Suprapubic skin (tissue), 4 donors: ENCODE measurements at regions not wholly inside any gene's neighbourhood (a gene's known extent, or its start where the extent isn't known, plus 50 kb on each side); places are given as distances from the start of the nearest gene placed in this dataset.

Source experiments
- DNase-seq, 2 donors: peaks; one replicate each; pipeline ENCODE4 v3.0.0-alpha.2; 2019; ENCODE audit warnings: low spot score in 2 of 2
- H3K27ac ChIP-seq: fragments of 200-600 bp; sonication (generic); one replicate; pipeline ENCODE4 v1.5.1; 2019
- H3K27me3 ChIP-seq: fragments of 200-600 bp; sonication (generic); one replicate; pipeline ENCODE4 v1.5.1; 2019
- H3K36me3 ChIP-seq: fragments of 200-600 bp; sonication (generic); one replicate; pipeline ENCODE4 v1.5.1; 2019
- H3K4me1 ChIP-seq: fragments of 200-600 bp; sonication (generic); one replicate; pipeline ENCODE4 v1.5.1; 2019
- H3K4me3 ChIP-seq: fragments of 200-600 bp; sonication (generic); one replicate; pipeline ENCODE4 v1.5.1; 2019; ENCODE audit warnings: mild to moderate bottlenecking
- H3K9me3 ChIP-seq: fragments of 200-600 bp; sonication (generic); one replicate; pipeline ENCODE4 v1.5.1; 2019
- CTCF ChIP-seq, 2 donors: fragments of 200-600 bp in 1 of 2; fragments of 450-650 bp in 1 of 2; sonication (generic) in 1 of 2; IDR thresholded peaks; one replicate each; pipeline ENCODE4 v1.5.1; 2016 to 2019; ENCODE audit warnings: antibody characterized with exemption in 2 of 2, mild to moderate bottlenecking in 1 of 2, moderate library complexity in 1 of 2
- EP300 ChIP-seq: sonication (generic); formaldehyde crosslinking; IDR thresholded peaks from one replicate; pipeline ENCODE4 v1.6.1; 2017; ENCODE audit warnings: antibody characterized with exemption
- POLR2A ChIP-seq, 2 donors: fragments of 450-650 bp; IDR thresholded peaks; one replicate each; pipeline ENCODE4 v1.6.1; 2017; ENCODE audit warnings: antibody characterized with exemption in 2 of 2, mild to moderate bottlenecking in 2 of 2, moderate library complexity in 2 of 2
- POLR2AphosphoS5 ChIP-seq, 3 donors: sonication (generic); formaldehyde crosslinking; IDR thresholded peaks; one replicate each; pipeline ENCODE4 v1.6.1; 2017; ENCODE audit warnings: antibody characterized with exemption in 3 of 3
- WGBS: methylation state at CpG from one replicate; pipeline ENCODE4 v1.1.5; 2018; 5-methylcytosine and 5-hydroxymethylcytosine counted together

GRCh38 chr20:52724541-52724940, 247.6 kb upstream of the TSHZ2 start:
- Histone ChIP-seq H3K4me3 (no peak overlapping the region), H3K9me3 (no peaks in the 10 kb centered on the region), H3K27ac (no peak overlapping the region), H3K4me1 (no peaks in the 10 kb centered on the region), H3K36me3 (no peaks in the 10 kb centered on the region), H3K27me3 (no peaks in the 10 kb centered on the region)
- no peak for TF ChIP-seq EP300
- TF ChIP-seq POLR2A (IDR thresholded peaks at IDR 0.05) = no peak
- TF ChIP-seq CTCF (IDR thresholded peaks at IDR 0.05) = no peak
- TF ChIP-seq POLR2AphosphoS5 (IDR thresholded peaks at IDR 0.05) = no peak
- no peak for DNase-seq
- WGBS = 87% methylated on average over 8 of the region's 8 CpGs

DNA sequence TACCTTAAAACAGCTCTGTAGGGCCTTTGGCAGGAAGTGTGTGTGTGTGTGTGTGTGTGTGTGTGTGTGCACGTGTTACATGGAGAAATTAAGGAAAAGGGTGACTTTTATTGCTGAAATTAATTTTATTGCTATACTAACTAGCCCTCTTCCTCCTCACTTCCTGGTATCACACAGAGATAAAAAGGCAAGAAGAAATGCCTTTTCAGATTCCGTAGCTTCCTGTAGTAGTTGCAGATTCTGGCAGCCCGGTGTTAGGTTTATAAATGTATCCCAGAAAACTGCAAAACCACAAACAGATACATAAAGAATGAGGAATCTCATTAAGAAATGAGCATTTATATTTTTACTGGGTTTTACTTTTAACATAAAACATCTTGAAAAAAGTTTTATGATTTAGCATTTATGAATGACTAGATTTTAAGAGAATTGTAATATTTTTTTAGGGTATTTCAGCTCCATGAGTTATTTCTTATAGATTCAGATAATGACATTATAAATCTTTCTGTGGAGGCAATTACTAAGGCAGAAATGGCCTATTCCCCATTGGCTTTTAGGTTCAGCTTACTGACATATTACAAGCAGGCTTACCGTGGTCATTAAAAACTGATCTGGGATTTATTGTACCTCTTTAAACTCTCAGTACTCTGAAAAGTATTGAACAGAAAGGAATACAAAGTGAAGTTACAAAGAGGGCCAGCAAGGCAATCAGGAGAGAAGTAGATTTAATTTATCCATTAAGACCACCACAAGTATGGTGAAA, 249.1 kb upstream of the TSHZ2 start:
- Histone ChIP-seq H3K4me3 (no peak overlapping the region), H3K4me1 (no peaks in the 10 kb centered on the region), H3K27ac (no peak overlapping the region), H3K36me3 (no peaks in the 10 kb centered on the region), H3K27me3 (no peaks in the 10 kb centered on the region), H3K9me3 (no peaks in the 10 kb centered on the region)
- DNase-seq = no peak
- TF ChIP-seq POLR2A (IDR thresholded peaks at IDR 0.05) = no peak
- TF ChIP-seq EP300 = no peak
- TF ChIP-seq POLR2AphosphoS5 (IDR thresholded peaks at IDR 0.05) = no peak
- TF ChIP-seq CTCF (IDR thresholded peaks at IDR 0.05) = no peak
- 72% methylated on average over 4 of the region's 4 CpGs for WGBS

- no peaks in the 10 kb centered on the region for H3K36me3 ChIP-seq
- H3K4me1 ChIP-seq = no peaks in the 10 kb centered on the region
- no peak for DNase-seq
- no peak overlapping the region for H3K4me3 ChIP-seq
- 95% methylated on average over 1 of the region's 1 CpG for WGBS
- no peaks in the 10 kb centered on the region for H3K9me3 ChIP-seq
- no peak for TF ChIP-seq CTCF (IDR thresholded peaks at IDR 0.05)
- no peak for TF ChIP-seq EP300
- no peak for TF ChIP-seq POLR2AphosphoS5 (IDR thresholded peaks at IDR 0.05)
- no peak for TF ChIP-seq POLR2A (IDR thresholded peaks at IDR 0.05)
- H3K27ac ChIP-seq = no peak overlapping the region
- H3K27me3 ChIP-seq = no peaks in the 10 kb centered on the region
These were observed 264.0 kb upstream of the TSHZ2 start for GRCh38 chr20:52708137-52708536.

DNA sequence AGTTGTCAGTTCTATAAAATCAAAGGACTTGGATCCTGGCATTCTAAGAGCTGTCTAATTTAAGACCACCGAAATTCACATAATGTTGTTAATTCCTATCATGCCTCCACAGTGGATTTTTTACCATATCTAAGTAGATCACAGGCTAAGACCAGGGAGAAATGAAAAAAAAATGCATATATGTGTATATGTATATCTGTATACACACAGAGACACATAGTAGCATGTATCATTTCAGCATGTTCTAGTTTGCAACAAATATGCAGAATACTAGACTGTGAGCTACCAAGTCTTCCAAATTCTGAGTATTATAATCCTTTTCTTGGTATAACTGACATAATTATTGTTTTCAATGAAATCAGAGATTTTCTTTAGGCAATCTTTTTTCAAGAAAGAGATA, 267.6 kb upstream of the TSHZ2 start:
- H3K4me3 ChIP-seq = no peak overlapping the region
- H3K9me3 ChIP-seq = no peaks in the 10 kb centered on the region
- no peak for DNase-seq
- no peak for TF ChIP-seq EP300
- TF ChIP-seq POLR2AphosphoS5 (IDR thresholded peaks at IDR 0.05) = no peak
- no peak for TF ChIP-seq POLR2A (IDR thresholded peaks at IDR 0.05)
- no peak for TF ChIP-seq CTCF (IDR thresholded peaks at IDR 0.05)
- H3K36me3 ChIP-seq = no peaks in the 10 kb centered on the region
- no peaks in the 10 kb centered on the region for H3K27me3 ChIP-seq
- no peaks in the 10 kb centered on the region for H3K4me1 ChIP-seq
- no peak overlapping the region for H3K27ac ChIP-seq
- 79% methylated on average over 1 of the region's 1 CpG for whole genome bisulfite sequencing

- no peaks in the 10 kb centered on the region for H3K9me3 ChIP-seq
- H3K27ac ChIP-seq = no peak overlapping the region
- H3K27me3 ChIP-seq = no peaks in the 10 kb centered on the region
- H3K36me3 ChIP-seq = no peaks in the 10 kb centered on the region
- no peak overlapping the region for H3K4me3 ChIP-seq
- no peaks in the 10 kb centered on the region for H3K4me1 ChIP-seq
- TF ChIP-seq CTCF (IDR thresholded peaks at IDR 0.05) (no peak), EP300 (no peak), POLR2A (IDR thresholded peaks at IDR 0.05) (no peak), POLR2AphosphoS5 (IDR thresholded peaks at IDR 0.05) (no peak)
- WGBS = 76% methylated on average over 2 of the region's 2 CpGs
- no peak for DNase-seq
These were observed 283.8 kb upstream of the TSHZ2 start for GRCh38 chr20:52688345-52688744.
